ENCODE measurements at regions not wholly inside any gene's neighbourhood (a gene's known extent, or its start where the extent isn't known, plus 50 kb on each side); places are given as distances from the start of the nearest gene placed in this dataset.

DNA sequence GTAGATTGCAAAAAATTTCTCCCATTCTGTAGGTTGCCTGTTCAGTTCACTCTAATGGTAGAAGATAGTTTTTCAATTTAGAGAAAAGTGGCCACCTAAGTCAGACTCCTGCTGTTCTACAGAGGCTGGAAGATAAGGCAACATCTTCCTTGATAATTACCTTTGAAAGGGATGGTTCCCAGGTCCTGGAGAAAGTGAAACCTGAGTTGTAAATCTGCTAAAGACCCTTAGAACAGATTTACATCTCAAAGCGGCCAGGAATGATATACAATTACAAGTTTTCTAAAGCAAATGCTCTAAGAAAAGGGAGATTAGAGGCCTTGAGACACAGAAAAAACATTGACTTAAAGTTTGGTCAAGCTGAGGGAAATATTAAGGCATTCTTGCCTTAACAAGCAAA, 1350.2 kb upstream of the FAM98A start:
- H3K9me3 ChIP-seq (ENCODE audit: low read length), result no peaks in the 10 kb centered on the region
- H3K9ac ChIP-seq (ENCODE audit: low read length), result no peak overlapping the region
- H3K27ac ChIP-seq (ENCODE audit: low read depth, low read length), result no peak overlapping the region
- H3K36me3 ChIP-seq (ENCODE audit: insufficient read depth, low read length), result no peaks in the 10 kb centered on the region
- no peak overlapping the region for H3K4me3 ChIP-seq (ENCODE audit: low read depth in 1 of 2, low read length in 2 of 2)
- H3K27me3 ChIP-seq (ENCODE audit: control insufficient read depth in 1 of 2, insufficient read depth in 2 of 2, low read length in 2 of 2), result no peaks in the 10 kb centered on the region
- no peaks in the 10 kb centered on the region for H3K4me1 ChIP-seq (ENCODE audit: insufficient read depth, low read length)

DNA sequence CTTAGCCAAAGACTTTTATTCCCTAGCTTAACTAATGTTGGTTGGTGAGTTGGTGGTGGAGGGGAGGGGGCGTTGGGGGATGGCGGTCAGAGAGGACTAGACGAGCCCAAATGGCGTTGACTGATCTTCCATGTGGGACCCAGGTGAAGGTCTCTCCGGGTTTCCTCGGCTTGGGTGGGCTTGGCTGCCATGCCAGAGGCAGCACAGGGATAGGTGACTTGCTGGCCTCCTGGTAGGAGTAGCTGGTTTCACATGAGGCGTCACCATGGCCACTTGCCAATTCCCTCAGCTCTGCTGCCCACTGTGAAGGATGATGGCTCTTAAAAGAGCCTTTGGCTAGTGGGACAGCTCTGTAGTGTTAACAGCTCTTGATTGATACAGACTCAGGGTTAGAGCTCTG, 1337.0 kb upstream of the FAM98A start:
- Histone ChIP-seq H3K27ac (ENCODE audit: low read depth, low read length) (no peak overlapping the region), H3K4me3 (ENCODE audit: low read depth in 1 of 2, low read length in 2 of 2) (no peak overlapping the region), H3K4me1 (ENCODE audit: insufficient read depth, low read length) (no peaks in the 10 kb centered on the region), H3K36me3 (ENCODE audit: insufficient read depth, low read length) (no peaks in the 10 kb centered on the region), H3K27me3 (ENCODE audit: control insufficient read depth in 1 of 2, insufficient read depth in 2 of 2, low read length in 2 of 2) (no peaks in the 10 kb centered on the region), H3K9me3 (ENCODE audit: low read length) (no peaks in the 10 kb centered on the region), H3K9ac (ENCODE audit: low read length) (no peak overlapping the region)

DNA sequence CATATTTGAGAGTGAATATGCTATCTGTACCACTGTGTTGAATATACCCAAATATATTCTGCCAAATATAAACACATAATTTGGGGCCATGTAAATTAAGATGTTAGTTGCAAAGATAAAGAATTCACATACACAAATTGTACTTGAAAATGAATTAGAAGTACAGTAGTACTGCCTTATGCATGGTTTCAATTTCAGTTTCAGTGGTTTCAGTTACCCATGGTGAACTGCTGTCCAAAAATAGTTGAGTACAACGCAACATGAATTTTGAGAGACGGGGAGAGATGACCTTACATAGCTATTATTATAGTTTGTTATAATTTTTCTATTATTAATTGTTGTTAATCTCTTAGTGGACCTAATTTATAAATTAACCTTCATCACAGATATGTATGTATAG, 1313.0 kb upstream of the FAM98A start:
- Histone ChIP-seq H3K9me3 (ENCODE audit: low read length) (no peaks in the 10 kb centered on the region), H3K4me3 (ENCODE audit: low read depth in 1 of 2, low read length in 2 of 2) (no peak overlapping the region), H3K4me1 (ENCODE audit: insufficient read depth, low read length) (no peaks in the 10 kb centered on the region), H3K27ac (ENCODE audit: low read depth, low read length) (no peak overlapping the region), H3K27me3 (ENCODE audit: control insufficient read depth in 1 of 2, insufficient read depth in 2 of 2, low read length in 2 of 2) (no peaks in the 10 kb centered on the region), H3K9ac (ENCODE audit: low read length) (no peak overlapping the region), H3K36me3 (ENCODE audit: insufficient read depth, low read length) (no peaks in the 10 kb centered on the region)

DNA sequence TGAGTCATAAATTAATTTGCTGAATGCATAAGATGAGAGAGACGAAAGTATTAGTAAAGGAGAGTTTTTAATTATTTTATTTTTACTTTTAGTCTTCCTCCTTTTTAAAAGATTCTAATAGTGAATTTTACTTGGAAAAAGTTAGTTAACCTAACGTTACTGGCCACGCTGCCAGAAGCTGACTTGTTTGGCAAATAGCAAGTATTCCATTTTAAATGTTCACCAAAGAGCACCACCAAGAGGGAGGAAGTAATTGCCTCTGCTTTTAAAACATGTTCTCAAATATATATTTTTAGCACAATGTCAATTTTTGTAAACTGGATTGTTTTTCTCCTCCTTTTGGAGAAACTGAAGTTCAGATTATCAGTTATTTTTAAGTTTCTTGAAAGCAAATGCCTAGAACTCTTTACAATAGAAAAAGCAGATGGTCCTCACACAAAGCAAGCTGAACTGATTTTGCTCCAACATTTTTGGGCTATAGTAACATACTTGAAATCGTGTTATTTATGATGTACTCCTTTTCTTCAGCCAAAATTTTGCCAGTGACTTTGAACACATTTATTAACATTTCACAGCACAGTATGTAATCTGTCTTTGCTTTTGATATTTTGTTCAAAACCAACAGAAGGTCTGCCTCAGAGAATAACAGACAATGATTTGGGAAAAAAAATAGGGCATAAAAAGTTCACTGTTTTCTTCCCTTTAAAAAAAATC, 1311.0 kb upstream of the FAM98A start:
- H3K36me3 ChIP-seq (ENCODE audit: insufficient read depth, low read length), result no peaks in the 10 kb centered on the region

DNA sequence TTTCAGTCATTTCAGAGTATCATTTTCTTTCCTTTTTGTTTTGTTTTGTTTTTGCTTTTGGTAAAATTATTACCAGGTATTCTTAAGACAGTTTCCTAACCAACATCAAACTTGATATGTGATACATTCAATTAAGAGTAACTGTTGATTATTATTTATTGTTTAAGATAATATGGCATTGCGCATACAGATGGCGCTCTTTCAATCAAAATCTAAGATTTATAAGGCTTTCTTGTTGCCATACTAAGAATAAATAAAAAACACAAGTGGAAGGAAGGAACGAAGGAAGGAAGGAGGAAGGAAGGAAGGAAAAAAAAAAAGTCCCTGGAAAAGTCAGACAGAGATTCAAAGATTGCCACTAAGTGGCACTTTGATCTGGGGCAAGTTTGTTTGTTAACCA, 1308.7 kb upstream of the FAM98A start:
- Histone ChIP-seq H3K4me3 (ENCODE audit: low read depth in 1 of 2, low read length in 2 of 2) (no peak overlapping the region), H3K27me3 (ENCODE audit: control insufficient read depth in 1 of 2, insufficient read depth in 2 of 2, low read length in 2 of 2) (no peaks in the 10 kb centered on the region), H3K9ac (ENCODE audit: low read length) (no peak overlapping the region), H3K9me3 (ENCODE audit: low read length) (no peaks in the 10 kb centered on the region), H3K27ac (ENCODE audit: low read depth, low read length) (no peak overlapping the region), H3K4me1 (ENCODE audit: insufficient read depth, low read length) (no peaks in the 10 kb centered on the region), H3K36me3 (ENCODE audit: insufficient read depth, low read length) (no peaks in the 10 kb centered on the region)

More for the DNA sequence above, 1311.0 kb upstream of the FAM98A start:
- no peaks in the 10 kb centered on the region for H3K4me1 ChIP-seq (ENCODE audit: insufficient read depth, low read length)
- H3K27me3 ChIP-seq (ENCODE audit: control insufficient read depth in 1 of 2, insufficient read depth in 2 of 2, low read length in 2 of 2), result no peaks in the 10 kb centered on the region
- no peak overlapping the region for H3K9ac ChIP-seq (ENCODE audit: low read length)
- H3K9me3 ChIP-seq (ENCODE audit: low read length), result no peaks in the 10 kb centered on the region
- no peak overlapping the region for H3K27ac ChIP-seq (ENCODE audit: low read depth, low read length)
- no peak overlapping the region for H3K4me3 ChIP-seq (ENCODE audit: low read depth in 1 of 2, low read length in 2 of 2)

DNA sequence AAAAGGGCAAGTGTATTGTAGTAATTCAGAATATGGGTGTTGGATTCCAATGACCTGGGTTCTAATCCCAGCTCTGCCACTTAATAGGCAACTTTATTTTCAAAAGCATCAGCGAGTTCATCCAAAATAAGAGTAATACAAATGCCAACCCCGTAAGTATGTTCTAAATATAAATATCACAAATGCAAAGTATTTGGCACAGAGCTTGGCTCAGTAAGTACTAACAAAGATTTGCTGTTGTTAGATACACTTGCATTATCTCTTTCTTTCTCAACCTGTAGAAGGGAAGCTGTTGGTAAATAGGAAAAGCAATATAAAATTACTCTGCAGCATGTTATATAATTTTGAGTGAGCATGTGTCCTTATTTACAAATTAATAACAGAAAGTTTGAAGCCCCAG, 1302.6 kb upstream of the FAM98A start:
- no peak overlapping the region for H3K4me3 ChIP-seq (ENCODE audit: low read depth in 1 of 2, low read length in 2 of 2)

DNA sequence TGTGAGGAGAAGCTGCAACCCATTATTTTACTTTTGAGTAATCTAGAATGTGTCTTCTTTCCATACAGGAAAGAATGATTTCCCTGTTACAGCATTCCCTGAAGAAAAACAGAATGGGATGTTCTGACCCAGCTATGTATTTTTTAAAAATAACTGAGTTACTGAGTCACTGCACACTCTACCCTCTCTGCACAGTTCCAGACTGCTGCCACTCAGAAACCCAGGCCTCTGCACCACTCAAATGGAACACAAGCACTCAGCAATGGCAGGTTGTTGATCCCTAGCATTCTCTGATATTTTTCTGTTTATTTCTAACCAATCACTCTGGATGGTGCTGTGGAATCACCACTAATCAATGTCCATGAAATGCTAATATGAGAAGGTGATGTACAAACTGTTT, 1300.0 kb upstream of the FAM98A start:
- no peak overlapping the region for H3K27ac ChIP-seq (ENCODE audit: low read depth, low read length)
- H3K27me3 ChIP-seq (ENCODE audit: control insufficient read depth in 1 of 2, insufficient read depth in 2 of 2, low read length in 2 of 2), result no peaks in the 10 kb centered on the region
- H3K36me3 ChIP-seq (ENCODE audit: insufficient read depth, low read length), result no peaks in the 10 kb centered on the region
- H3K4me3 ChIP-seq (ENCODE audit: low read depth in 1 of 2, low read length in 2 of 2), result no peak overlapping the region
- no peak overlapping the region for H3K9ac ChIP-seq (ENCODE audit: low read length)
- no peaks in the 10 kb centered on the region for H3K9me3 ChIP-seq (ENCODE audit: low read length)
- no peaks in the 10 kb centered on the region for H3K4me1 ChIP-seq (ENCODE audit: insufficient read depth, low read length)

More for the DNA sequence above, 1302.6 kb upstream of the FAM98A start:
- no peaks in the 10 kb centered on the region for H3K27me3 ChIP-seq (ENCODE audit: control insufficient read depth in 1 of 2, insufficient read depth in 2 of 2, low read length in 2 of 2)
- H3K9ac ChIP-seq (ENCODE audit: low read length), result no peak overlapping the region
- no peak overlapping the region for H3K27ac ChIP-seq (ENCODE audit: low read depth, low read length)
- H3K36me3 ChIP-seq (ENCODE audit: insufficient read depth, low read length), result no peaks in the 10 kb centered on the region
- H3K9me3 ChIP-seq (ENCODE audit: low read length), result no peaks in the 10 kb centered on the region
- no peaks in the 10 kb centered on the region for H3K4me1 ChIP-seq (ENCODE audit: insufficient read depth, low read length)

DNA sequence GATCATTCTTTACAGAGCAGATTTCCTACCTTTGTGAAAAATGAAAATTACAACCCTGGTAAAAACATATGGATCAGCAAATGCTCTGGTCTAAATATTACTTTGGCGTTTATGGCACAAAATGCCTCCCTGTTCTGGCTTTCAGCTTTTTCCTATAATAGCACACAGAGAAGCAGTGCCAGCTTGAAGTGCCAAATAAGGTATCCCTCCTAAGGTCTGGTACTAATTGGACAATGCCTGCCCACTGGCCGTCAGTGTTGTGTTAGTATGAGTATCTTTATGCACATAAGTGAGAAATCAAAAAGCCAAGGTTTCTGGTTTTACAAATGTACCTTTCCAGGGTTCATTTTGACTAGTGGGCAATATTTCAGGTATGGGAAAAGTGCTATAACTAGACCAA, 1293.7 kb upstream of the FAM98A start:
- Histone ChIP-seq H3K27me3 (ENCODE audit: control insufficient read depth in 1 of 2, insufficient read depth in 2 of 2, low read length in 2 of 2) (no peaks in the 10 kb centered on the region), H3K9ac (ENCODE audit: low read length) (no peak overlapping the region), H3K4me1 (ENCODE audit: insufficient read depth, low read length) (no peaks in the 10 kb centered on the region), H3K4me3 (ENCODE audit: low read depth in 1 of 2, low read length in 2 of 2) (no peak overlapping the region), H3K36me3 (ENCODE audit: insufficient read depth, low read length) (no peaks in the 10 kb centered on the region), H3K9me3 (ENCODE audit: low read length) (no peaks in the 10 kb centered on the region), H3K27ac (ENCODE audit: low read depth, low read length) (no peak overlapping the region)

DNA sequence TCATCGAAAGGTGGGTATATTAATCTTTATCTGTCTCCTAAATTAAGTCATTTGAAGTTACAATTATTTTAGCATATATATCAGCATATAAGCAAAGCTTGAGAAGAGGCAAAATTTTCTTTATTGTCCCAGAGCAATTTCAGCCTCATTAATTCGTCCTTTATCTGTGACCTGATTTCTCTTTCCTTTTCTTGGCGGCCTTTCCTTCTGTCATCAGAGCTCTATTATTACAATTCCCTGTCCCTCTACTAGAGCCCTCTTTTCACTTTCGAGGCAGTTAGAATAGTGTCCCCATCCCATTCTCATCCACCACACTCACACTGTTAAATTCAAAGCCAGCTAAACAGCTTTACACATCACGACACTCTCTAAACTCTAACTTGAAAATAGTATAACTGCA, 1293.2 kb upstream of the FAM98A start:
- Histone ChIP-seq H3K4me1 (ENCODE audit: insufficient read depth, low read length) (no peaks in the 10 kb centered on the region), H3K27ac (ENCODE audit: low read depth, low read length) (no peak overlapping the region), H3K27me3 (ENCODE audit: control insufficient read depth in 1 of 2, insufficient read depth in 2 of 2, low read length in 2 of 2) (no peaks in the 10 kb centered on the region), H3K9me3 (ENCODE audit: low read length) (no peaks in the 10 kb centered on the region), H3K36me3 (ENCODE audit: insufficient read depth, low read length) (no peaks in the 10 kb centered on the region), H3K9ac (ENCODE audit: low read length) (no peak overlapping the region), H3K4me3 (ENCODE audit: low read depth in 1 of 2, low read length in 2 of 2) (no peak overlapping the region)

DNA sequence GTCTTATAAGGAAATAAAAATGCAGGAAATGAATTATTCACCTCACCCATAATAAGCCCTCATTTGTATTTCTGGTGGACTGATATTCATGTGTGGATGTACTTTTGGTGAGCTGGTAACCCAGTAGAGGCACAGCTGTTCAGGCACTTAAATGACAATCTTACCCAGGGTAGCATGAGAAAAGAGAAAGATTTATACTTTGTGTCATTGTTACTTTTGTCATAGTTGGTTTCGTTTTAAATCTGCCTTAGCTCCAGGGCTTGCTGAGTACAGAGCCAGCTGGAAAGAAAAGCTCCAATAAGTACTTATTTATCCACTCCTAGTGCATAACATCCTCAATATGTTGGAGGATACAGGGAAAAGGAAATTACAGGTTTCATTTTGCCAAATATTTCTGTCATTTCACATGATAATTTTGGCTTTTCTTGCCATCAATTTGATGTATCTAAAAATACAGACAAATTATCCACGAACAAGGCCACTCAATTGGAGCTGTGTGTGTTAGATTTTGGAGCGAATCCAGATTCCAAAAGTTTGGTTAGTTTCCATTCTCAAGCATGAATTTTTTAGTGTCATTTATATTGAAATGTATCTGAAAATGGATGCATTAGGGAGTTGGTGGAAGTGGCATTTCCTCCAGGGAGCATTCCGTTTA, 1276.1 kb upstream of the FAM98A start:
- Histone ChIP-seq H3K27ac (ENCODE audit: low read depth, low read length) (no peak overlapping the region), H3K27me3 (ENCODE audit: control insufficient read depth in 1 of 2, insufficient read depth in 2 of 2, low read length in 2 of 2) (no peaks in the 10 kb centered on the region), H3K9me3 (ENCODE audit: low read length) (no peaks in the 10 kb centered on the region), H3K9ac (ENCODE audit: low read length) (no peak overlapping the region), H3K4me1 (ENCODE audit: insufficient read depth, low read length) (no peaks in the 10 kb centered on the region), H3K4me3 (ENCODE audit: low read depth in 1 of 2, low read length in 2 of 2) (no peak overlapping the region), H3K36me3 (ENCODE audit: insufficient read depth, low read length) (no peaks in the 10 kb centered on the region)

DNA sequence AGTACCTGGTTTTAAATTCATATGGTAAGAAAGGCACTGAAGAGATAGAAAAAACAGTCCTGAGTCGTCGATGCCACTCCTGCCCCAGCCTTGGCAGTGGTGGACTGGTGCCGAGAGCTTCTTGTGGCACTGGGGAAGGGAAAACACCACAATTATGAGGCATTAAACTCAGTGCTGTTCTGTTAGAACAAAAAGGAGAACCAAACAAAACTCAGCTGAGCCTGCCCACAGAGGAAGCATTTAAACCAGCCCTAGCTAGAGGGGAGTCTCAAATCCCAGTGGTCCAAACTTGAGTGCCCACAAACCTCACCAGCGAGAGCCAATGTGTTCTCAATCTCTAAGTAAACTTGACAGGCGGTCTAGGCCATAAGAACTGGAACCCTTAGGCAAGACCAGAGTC, 1254.5 kb upstream of the FAM98A start:
- no peaks in the 10 kb centered on the region for H3K27me3 ChIP-seq (ENCODE audit: control insufficient read depth in 1 of 2, insufficient read depth in 2 of 2, low read length in 2 of 2)
- no peak overlapping the region for H3K4me3 ChIP-seq (ENCODE audit: low read depth in 1 of 2, low read length in 2 of 2)
- H3K9ac ChIP-seq (ENCODE audit: low read length), result no peak overlapping the region
- no peaks in the 10 kb centered on the region for H3K4me1 ChIP-seq (ENCODE audit: insufficient read depth, low read length)
- H3K27ac ChIP-seq (ENCODE audit: low read depth, low read length), result no peak overlapping the region
- H3K36me3 ChIP-seq (ENCODE audit: insufficient read depth, low read length), result no peaks in the 10 kb centered on the region
- H3K9me3 ChIP-seq (ENCODE audit: low read length), result no peaks in the 10 kb centered on the region

DNA sequence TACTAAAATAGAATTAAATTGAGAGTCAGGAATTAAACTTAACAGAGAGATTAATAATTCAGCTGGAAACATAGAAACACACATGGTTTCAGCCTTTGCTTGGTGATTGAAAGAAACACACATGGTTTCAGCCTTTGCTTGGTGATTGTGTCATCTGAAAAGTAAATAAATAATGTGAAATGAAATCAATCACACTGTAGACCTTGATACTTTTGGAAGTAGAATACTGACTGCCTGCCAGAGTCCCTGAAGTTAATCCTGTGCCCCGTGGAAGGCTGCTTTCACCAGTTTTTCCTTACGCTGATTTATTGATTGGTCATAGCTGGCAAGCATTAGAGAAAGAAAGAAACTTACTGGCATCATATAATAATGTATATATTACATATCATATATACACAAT, 1252.7 kb upstream of the FAM98A start:
- Histone ChIP-seq H3K4me1 (ENCODE audit: insufficient read depth, low read length) (no peaks in the 10 kb centered on the region), H3K36me3 (ENCODE audit: insufficient read depth, low read length) (no peaks in the 10 kb centered on the region), H3K27ac (ENCODE audit: low read depth, low read length) (no peak overlapping the region), H3K9me3 (ENCODE audit: low read length) (no peaks in the 10 kb centered on the region), H3K4me3 (ENCODE audit: low read depth in 1 of 2, low read length in 2 of 2) (no peak overlapping the region), H3K9ac (ENCODE audit: low read length) (no peak overlapping the region), H3K27me3 (ENCODE audit: control insufficient read depth in 1 of 2, insufficient read depth in 2 of 2, low read length in 2 of 2) (no peaks in the 10 kb centered on the region)

Data from muscle layer of colon (tissue), 2 donors.